Uterus (tissue), 3 donors: ENCODE measurements at regions not wholly inside any gene's neighbourhood (a gene's known extent, or its start where the extent isn't known, plus 50 kb on each side); places are given as distances from the start of the nearest gene placed in this dataset.

Experiments used
- DNase-seq, 2 donors: peaks; one replicate each; pipeline ENCODE4 v3.0.0-alpha.2; 2019 to 2020
- H3K27ac ChIP-seq, 2 donors: fragments of 200-600 bp; sonication (generic); 1 replicate in 1 of 2; 2 replicates in 1 of 2; pipeline ENCODE4 v1.5.1; 2016 to 2018
- H3K27me3 ChIP-seq, 2 donors: fragments of 200-600 bp; sonication (generic); one replicate each; pipeline ENCODE4 v1.5.1; 2018 to 2019; ENCODE audit warnings: control low read depth in 1 of 2
- H3K36me3 ChIP-seq, 2 donors: fragments of 200-600 bp; sonication (generic); one replicate each; pipeline ENCODE4 v1.5.1; 2019; ENCODE audit warnings: control low read depth in 1 of 2
- H3K4me1 ChIP-seq, 2 donors: fragments of 200-600 bp; sonication (generic); one replicate each; pipeline ENCODE4 v1.5.1; 2018 to 2019; ENCODE audit warnings: control low read depth in 1 of 2
- H3K4me3 ChIP-seq, 2 donors: fragments of 200-600 bp; sonication (generic); 1 replicate in 1 of 2; 2 replicates in 1 of 2; pipeline ENCODE4 v1.5.1; 2018 to 2019; ENCODE audit warnings: mild to moderate bottlenecking in 1 of 2
- H3K9me3 ChIP-seq, 2 donors: fragments of 200-600 bp; sonication (generic); one replicate each; pipeline ENCODE4 v1.5.1; 2019; ENCODE audit warnings: control low read depth in 1 of 2
- CTCF ChIP-seq, 4 experiments: fragments of 200-600 bp in 2 of 4; fragments of 450-650 bp in 2 of 4; sonication (generic) in 2 of 4; IDR thresholded peaks; one replicate each; pipeline ENCODE4 v1.5.1; 2016 to 2019; ENCODE audit warnings: antibody characterized with exemption in 4 of 4, mild to moderate bottlenecking in 2 of 4, moderate library complexity in 1 of 4
- POLR2A ChIP-seq, 2 donors: fragments of 450-650 bp; IDR thresholded peaks; one replicate each; pipeline ENCODE4 v1.6.1; 2016; ENCODE audit warnings: antibody characterized with exemption in 2 of 2, mild to moderate bottlenecking in 1 of 2, moderate library complexity in 1 of 2
- intact Hi-C: fragments of 100-400 bp; cut with DNase I; formaldehyde crosslinking; loops from one replicate; pipeline ENCODE4 v1.15.1; 2023; ENCODE audit warnings: low total_unique reads
- donor health status: DM: yes; HTN: yes; CAD: no.

GRCh38 chr1:38292969-38293368 lies 246.4 kb upstream of the POU3F1 start:
- H3K27me3 ChIP-seq, result no peaks in the 10 kb centered on the region
- intact Hi-C loops, result no loop called here

GRCh38 chr1:38291906-38292521 lies 245.4 kb upstream of the POU3F1 start:
- Histone ChIP-seq H3K36me3 (no peaks in the 10 kb centered on the region), H3K4me3 (no peak overlapping the region), H3K9me3 (no peaks in the 10 kb centered on the region), H3K27ac (no peak overlapping the region), H3K27me3 (no peaks in the 10 kb centered on the region), H3K4me1 (no peaks in the 10 kb centered on the region)
- TF ChIP-seq CTCF (IDR thresholded peaks at IDR 0.05) (no peak), POLR2A (IDR thresholded peaks at IDR 0.05) (no peak)
- intact Hi-C loops, result no loop called here
- no peak for DNase-seq

More at GRCh38 chr1:38292969-38293368, 246.4 kb upstream of the POU3F1 start:
- Histone ChIP-seq H3K27ac (no peak overlapping the region), H3K4me3 (no peak overlapping the region), H3K4me1 (no peaks in the 10 kb centered on the region), H3K9me3 (no peaks in the 10 kb centered on the region), H3K36me3 (no peaks in the 10 kb centered on the region)
- DNase-seq, result no peak
- TF ChIP-seq POLR2A (IDR thresholded peaks at IDR 0.05) (no peak), CTCF (IDR thresholded peaks at IDR 0.05) (no peak)

- intact Hi-C loops, result no loop called here
- no peaks in the 10 kb centered on the region for H3K27me3 ChIP-seq
- H3K27ac ChIP-seq, result no peak overlapping the region
- TF ChIP-seq CTCF (IDR thresholded peaks at IDR 0.05) (no peak), POLR2A (IDR thresholded peaks at IDR 0.05) (no peak)
- no peaks in the 10 kb centered on the region for H3K4me1 ChIP-seq
- no peaks in the 10 kb centered on the region for H3K9me3 ChIP-seq
- DNase-seq, result no peak
- H3K36me3 ChIP-seq, result no peaks in the 10 kb centered on the region
- no peak overlapping the region for H3K4me3 ChIP-seq
Measured at GRCh38 chr1:38291336-38291735, 244.7 kb upstream of the POU3F1 start.

GRCh38 chr1:38289034-38289433 lies 242.4 kb upstream of the POU3F1 start:
- no peak for TF ChIP-seq CTCF (IDR thresholded peaks at IDR 0.05)
- no peak for TF ChIP-seq POLR2A (IDR thresholded peaks at IDR 0.05)
- DNase-seq, result no peak
- intact Hi-C loops, result no loop called here
- Histone ChIP-seq H3K27ac (no peak overlapping the region), H3K27me3 (no peaks in the 10 kb centered on the region), H3K4me1 (no peaks in the 10 kb centered on the region), H3K4me3 (no peak overlapping the region), H3K36me3 (no peaks in the 10 kb centered on the region), H3K9me3 (no peaks in the 10 kb centered on the region)

GRCh38 chr1:38287547-38287946 lies 241.0 kb upstream of the POU3F1 start:
- Histone ChIP-seq H3K4me3 (no peak overlapping the region), H3K9me3 (no peaks in the 10 kb centered on the region), H3K4me1 (no peaks in the 10 kb centered on the region), H3K27me3 (no peaks in the 10 kb centered on the region), H3K27ac (no peak overlapping the region), H3K36me3 (no peaks in the 10 kb centered on the region)
- DNase-seq, result no peak
- intact Hi-C loops, result no loop called here
- no peak for TF ChIP-seq CTCF (IDR thresholded peaks at IDR 0.05)
- no peak for TF ChIP-seq POLR2A (IDR thresholded peaks at IDR 0.05)
